BE2C (cell line): ENCODE measurements at regions not wholly inside any gene's neighbourhood (a gene's known extent, or its start where the extent isn't known, plus 50 kb on each side); places are given as distances from the start of the nearest gene placed in this dataset.
"Not testable (repeated sequence)": the region's sequence is repeated elsewhere in the genome, so short reads cannot be mapped to it uniquely, and the experiment has no call there.

Experiments
- DNase-seq: peaks from one replicate; pipeline ENCODE4 v3.0.0-alpha.2; 2020
- H3K27me3 ChIP-seq: fragments of 250-450 bp; sonication (Bioruptor Pico); 2 replicates; pipeline ENCODE4 v1.5.1; 2020; ENCODE audit warnings: mild to moderate bottlenecking
- H3K36me3 ChIP-seq: fragments of 250-450 bp; sonication (Bioruptor Pico); 2 replicates; pipeline ENCODE4 v1.5.1; 2020; ENCODE audit warnings: mild to moderate bottlenecking
- H3K4me1 ChIP-seq: fragments of 250-450 bp; sonication (Bioruptor Pico); 2 replicates; pipeline ENCODE4 v1.5.1; 2020
- H3K4me3 ChIP-seq: 2 replicates; pipeline ENCODE4 v1.5.1; 2011; ENCODE audit warnings: low read depth, low read length
- H3K9me3 ChIP-seq: fragments of 250-450 bp; sonication (Bioruptor Pico); 2 replicates; pipeline ENCODE4 v1.5.1; 2020
- CTCF ChIP-seq: IDR thresholded peaks from 2 replicates; pipeline ENCODE4 v1.5.1; 2012; ENCODE audit warnings: mild to moderate bottlenecking, low read depth, low read length

GRCh38 chr13:80877944-80878241, 537.0 kb upstream of the SPRY2 start:
- DNase-seq, result no peak
- no peaks in the 10 kb centered on the region for H3K36me3 ChIP-seq
- H3K9me3 ChIP-seq, result no peaks in the 10 kb centered on the region
- no peaks in the 10 kb centered on the region for H3K27me3 ChIP-seq
- no peak overlapping the region for H3K4me3 ChIP-seq
- no peaks in the 10 kb centered on the region for H3K4me1 ChIP-seq
- no peak for TF ChIP-seq CTCF

GRCh38 chr13:80877209-80877943, 536.5 kb upstream of the SPRY2 start:
- no peaks in the 10 kb centered on the region for H3K4me1 ChIP-seq
- no peaks in the 10 kb centered on the region for H3K27me3 ChIP-seq
- TF ChIP-seq CTCF, result no peak
- no peaks in the 10 kb centered on the region for H3K36me3 ChIP-seq
- no peaks in the 10 kb centered on the region for H3K9me3 ChIP-seq
- DNase-seq, result no peak
- no peak overlapping the region for H3K4me3 ChIP-seq

DNA sequence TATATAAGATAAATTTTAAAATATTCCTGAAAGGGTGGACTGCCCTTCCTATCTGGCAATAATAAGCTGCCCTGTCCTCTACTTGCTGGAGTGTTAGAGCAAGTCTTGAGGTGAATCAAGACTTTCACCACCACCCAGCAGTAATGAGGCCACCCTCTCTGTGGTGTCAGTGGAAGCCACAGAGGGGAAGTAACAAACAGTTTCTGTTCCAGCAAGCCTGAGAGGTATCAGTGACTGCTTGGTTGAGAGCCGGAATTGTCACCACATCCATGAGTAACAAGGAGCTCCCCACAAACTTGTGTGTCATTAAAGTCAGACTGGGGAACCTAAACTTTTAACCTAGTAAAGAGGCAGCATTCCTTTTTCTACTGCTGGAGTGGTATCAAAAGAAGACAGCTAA, 532.7 kb upstream of the SPRY2 start:
- Histone ChIP-seq H3K4me1 (no peaks in the 10 kb centered on the region), H3K36me3 (no peaks in the 10 kb centered on the region), H3K27me3 (no peaks in the 10 kb centered on the region), H3K4me3 (no peak overlapping the region), H3K9me3 (no peaks in the 10 kb centered on the region)
- no peak for DNase-seq
- no peak for TF ChIP-seq CTCF

DNA sequence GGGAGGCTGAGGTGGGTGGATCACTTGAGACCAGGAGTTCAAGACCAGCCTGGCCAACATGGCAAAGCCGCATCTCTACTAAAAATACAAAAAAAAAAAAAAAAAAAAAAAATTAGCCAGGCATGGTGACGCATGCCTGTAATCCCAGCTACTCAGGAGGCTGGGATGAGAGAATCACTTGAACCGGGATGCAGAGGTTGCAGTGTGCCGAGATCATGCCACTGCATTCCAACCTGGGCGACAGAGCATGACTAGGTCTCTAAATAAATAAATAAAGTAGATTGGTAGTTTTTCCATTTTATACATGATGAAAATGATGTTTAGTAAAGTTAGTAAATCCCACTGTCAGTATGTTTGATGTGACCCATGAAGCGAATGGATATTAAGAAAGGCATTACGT, 531.0 kb upstream of the SPRY2 start:
- not testable (repeated sequence) for DNase-seq, H3K27me3 ChIP-seq, H3K36me3 ChIP-seq, H3K4me1 ChIP-seq, H3K9me3 ChIP-seq, H3K4me3 ChIP-seq

- H3K4me3 ChIP-seq, result no peak overlapping the region
- no peaks in the 10 kb centered on the region for H3K36me3 ChIP-seq
- TF ChIP-seq CTCF, result no peak
- H3K9me3 ChIP-seq, result no peaks in the 10 kb centered on the region
- H3K4me1 ChIP-seq, result peaks cover 4% of the 10 kb centered on the region
- DNase-seq, result no peak
- H3K27me3 ChIP-seq, result no peaks in the 10 kb centered on the region
Observed at GRCh38 chr13:80871481-80871880, 530.6 kb upstream of the SPRY2 start.

DNA sequence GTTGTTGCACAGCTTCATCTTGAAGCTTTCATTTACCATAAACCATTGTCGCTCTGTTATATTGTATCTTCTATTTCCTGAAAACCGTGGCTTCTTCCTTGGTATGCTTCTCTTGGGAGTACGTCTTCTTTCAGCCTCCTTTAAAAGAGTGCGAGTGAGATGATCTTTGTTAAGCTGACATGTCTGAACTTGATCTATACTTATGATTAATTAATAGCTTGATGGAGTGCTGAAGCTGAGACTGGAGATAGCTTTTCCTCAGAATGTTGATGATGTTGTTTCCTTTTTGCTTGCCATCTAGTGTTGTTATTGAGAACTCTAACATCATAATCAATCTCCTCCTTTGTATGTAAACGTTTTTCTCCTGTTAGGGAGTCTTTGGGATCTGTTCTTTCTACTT, 529.3 kb upstream of the SPRY2 start:
- no peak for TF ChIP-seq CTCF
- Histone ChIP-seq H3K27me3 (no peaks in the 10 kb centered on the region), H3K4me1 (peaks cover 4% of the 10 kb centered on the region), H3K9me3 (no peaks in the 10 kb centered on the region), H3K36me3 (no peaks in the 10 kb centered on the region), H3K4me3 (no peak overlapping the region)
- DNase-seq, result no peak

- H3K27me3 ChIP-seq, result no peaks in the 10 kb centered on the region
- no peak overlapping the region for H3K4me3 ChIP-seq
- TF ChIP-seq CTCF, result no peak
- H3K9me3 ChIP-seq, result no peaks in the 10 kb centered on the region
- no peak for DNase-seq
- no peaks in the 10 kb centered on the region for H3K36me3 ChIP-seq
- H3K4me1 ChIP-seq, result peaks cover 4% of the 10 kb centered on the region
Observed at GRCh38 chr13:80866921-80867320, 526.0 kb upstream of the SPRY2 start.
